GM19452 (cell line): ENCODE measurements at regions not wholly inside any gene's neighbourhood (a gene's known extent, or its start where the extent isn't known, plus 50 kb on each side); places are given as distances from the start of the nearest gene placed in this dataset.

Source experiments
- ATAC-seq: cut with Tn5 transposase; IDR thresholded peaks from one replicate; pipeline ENCODE4 v1.9.1; 2021; ENCODE audit not compliant: unreplicated experiment

DNA sequence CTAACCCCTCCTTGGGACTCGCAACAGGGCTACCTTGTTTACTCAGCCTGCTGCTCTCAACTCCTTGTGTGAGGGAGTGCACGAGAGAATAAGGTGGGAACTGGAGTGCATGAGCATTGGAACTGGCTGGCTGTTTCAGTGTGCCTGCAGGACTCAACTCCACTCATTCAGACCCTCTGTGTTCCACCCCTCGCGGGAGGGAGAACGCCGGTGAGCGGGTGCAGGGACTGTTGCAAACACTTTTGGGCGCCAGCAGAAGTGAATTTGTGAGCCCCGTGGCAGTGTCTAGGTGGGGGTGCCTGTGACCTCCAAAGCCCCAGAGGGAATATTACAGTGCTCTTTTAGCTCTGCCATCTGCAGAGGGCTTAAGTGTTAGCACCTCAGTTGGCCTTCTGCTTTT is 1978.3 kb upstream of the PIK3C3 start:
- ATAC-seq = no peak

DNA sequence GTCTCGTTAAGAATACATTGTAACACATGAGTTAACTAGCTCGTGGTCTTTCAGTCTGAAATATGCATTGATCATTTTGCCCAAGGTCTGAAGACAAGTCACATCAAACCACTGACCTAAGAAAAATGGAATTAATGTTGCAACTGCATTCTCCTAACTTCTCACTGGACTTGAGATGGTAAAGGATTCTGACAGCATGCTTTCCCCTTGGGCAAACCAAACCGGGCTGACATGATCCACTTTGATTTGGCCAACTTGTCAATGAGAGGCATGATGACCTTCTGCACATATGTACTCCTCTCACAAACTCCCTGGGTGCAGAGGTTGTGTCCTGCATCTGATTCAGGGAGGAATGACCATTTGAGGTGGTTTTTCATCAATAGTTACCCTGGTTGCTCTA is 1982.5 kb upstream of the PIK3C3 start:
- ATAC-seq = no peak

DNA sequence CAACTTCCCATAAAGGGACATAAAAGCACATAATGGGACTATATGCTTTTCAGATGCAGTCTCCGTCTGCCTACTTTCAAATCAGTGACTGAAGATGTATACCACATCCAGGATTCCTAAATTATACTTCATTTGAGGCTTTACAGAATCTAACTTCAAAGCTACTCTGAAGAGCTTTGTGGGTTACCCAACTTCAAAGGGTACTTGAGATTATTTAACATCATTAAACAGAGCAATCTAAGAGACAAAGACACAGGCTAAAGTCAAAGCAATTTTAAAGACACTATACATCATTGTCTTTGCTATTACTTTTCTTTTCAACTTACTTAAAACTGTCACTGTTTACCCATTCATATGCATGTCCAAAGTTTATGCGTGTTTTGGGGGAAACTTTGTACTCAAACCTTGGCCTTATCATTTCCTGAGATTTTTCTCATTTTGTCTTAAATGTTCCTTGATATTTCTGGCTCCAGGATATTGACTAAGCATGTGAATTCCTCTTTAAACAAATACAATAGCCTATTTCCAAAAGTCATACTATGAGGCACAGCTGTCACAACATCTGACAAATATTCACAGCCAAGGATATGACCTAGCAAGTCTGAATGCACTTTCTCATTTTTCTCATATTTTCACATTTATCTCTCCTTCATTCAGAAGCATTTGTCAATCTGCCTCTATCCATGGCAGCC is 1985.1 kb upstream of the PIK3C3 start:
- no peak for ATAC-seq

DNA sequence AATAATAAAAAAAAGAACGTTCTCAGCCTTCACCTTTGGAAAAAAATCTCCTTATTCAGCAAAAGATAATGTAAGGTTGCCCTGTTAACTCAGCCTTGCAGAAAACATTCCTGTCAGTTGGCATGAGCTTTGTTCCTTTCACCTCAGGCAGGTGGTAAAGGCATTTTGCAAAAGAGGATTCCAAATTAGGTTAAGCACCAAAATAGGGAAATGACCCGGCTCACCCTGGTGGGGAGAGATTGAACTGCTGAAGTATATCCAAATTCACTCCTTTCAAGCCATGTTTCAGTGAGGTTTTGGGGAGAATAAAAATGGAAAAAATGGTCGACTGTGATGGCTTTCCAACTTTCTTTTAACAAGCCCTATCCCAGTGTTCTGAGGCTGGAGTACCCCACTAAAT is 1988.8 kb upstream of the PIK3C3 start:
- no peak for ATAC-seq

DNA sequence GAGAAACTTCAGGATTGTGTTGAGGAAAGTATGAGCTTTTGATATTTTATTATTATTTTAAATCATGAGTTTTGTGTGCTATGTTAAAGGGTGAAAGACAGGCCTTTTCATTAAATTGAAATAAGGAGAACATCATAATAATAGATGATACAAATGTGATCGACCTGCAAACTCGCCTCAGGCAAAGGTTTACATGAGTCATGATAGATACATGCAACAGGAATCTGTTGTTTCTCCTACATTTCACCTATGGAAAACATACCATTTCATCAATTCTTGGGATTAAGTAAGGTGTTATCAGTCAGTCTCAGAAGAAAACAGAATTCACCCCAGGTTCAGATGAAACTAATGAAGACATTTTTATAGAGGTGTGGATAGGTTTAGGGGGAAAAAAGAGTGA is 1992.5 kb upstream of the PIK3C3 start:
- ATAC-seq = no peak

DNA sequence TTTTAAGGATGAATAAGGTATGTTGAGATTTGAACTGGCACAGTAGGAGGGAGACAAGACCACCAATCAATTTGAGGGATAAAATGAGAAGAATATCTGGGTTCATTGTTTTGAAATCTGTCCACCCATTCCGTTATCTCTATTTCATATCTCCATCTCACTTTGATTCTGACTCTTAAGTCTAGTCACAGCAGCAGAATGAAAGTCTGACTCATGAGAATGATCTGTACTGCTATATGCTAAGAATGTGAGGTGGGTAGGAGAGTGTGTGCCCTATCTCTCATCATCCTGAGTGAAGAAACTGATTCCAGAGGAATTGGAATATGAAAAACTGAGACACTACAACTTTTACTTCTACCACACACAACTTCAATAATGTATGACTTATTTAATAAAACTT is 1994.5 kb upstream of the PIK3C3 start:
- ATAC-seq = no peak

DNA sequence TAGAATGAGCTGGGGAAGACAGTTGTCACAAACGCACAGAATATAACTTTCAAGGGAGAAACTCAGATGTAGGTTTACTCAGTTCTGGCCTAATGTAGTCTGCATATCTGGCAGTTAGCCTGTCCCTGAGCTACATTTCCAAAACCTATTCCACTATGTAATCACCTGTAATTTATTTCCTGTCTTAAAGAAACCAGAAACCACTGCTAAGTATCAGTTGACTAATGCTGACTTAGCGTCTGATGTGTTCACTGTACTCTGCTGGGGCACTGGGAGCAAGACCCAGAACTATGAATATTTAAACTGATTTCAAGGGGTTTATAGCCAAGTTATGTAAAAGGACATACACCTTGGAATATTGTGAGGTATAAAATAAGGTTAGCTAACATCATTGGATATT is 1995.2 kb upstream of the PIK3C3 start:
- ATAC-seq = no peak

DNA sequence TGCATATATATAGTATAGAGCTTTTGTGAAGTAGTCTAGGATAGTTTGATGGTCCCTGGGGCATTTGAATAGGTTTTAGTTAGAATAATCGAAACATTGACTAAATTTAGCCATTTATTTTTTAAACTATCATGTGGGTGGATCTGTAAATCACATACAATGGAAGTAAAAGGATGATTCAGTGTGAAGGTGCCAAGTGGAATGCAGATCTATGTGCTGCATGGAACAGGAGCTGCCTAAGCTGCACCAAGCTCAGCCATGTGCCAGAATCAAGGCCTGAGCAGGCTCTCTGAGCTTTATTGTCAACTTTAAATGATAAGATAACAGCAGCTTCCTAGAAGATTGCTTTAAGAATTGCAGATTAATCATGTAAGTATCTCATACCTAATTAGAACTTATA is 1996.2 kb upstream of the PIK3C3 start:
- no peak for ATAC-seq

DNA sequence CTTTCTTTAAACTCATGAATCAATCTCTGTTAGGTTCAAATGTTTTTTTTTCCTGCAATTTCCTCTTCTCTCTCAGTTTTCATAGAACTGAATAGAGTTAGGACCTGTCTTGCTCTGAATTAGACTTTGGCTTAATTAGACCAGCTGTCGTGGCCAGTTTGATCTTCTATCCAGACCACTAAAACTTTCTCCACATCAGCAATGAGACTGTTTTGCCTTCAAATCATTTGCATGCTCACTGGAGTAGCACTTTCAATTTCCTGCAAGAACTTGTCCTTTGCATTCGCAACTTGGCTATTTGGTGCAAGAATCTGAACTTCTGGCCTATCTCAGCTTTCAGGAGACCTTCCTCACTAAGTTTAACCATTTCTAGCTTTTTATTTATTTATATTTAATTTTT is 2002.2 kb upstream of the PIK3C3 start:
- no peak for ATAC-seq

DNA sequence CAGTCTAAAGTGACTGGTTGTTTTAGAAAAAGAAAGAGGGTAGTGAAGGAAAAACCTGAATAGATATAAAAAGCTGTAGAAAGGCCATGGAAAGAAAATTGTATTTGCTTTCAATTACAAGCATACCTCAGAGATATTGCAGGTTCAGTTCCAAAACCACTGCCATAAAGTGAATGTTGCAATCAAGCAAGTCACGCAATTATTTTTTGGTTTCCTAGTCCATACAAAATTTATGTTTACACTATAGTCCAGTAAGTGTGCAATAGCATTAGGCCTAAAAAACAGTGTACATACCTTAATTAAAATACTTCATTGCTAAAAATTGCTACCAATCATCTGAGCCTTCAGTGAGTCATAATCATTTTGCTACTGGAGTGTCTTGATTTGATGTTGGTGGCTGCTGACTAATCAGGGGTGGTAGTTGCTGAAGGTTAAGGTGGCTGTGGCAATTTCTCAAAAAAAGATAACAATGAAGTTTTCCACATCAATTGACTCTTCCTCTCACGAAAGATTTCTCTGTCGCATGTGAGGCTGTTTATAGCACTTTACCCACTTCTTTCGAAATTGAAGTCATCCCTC is 2003.8 kb upstream of the PIK3C3 start:
- ATAC-seq = no peak

DNA sequence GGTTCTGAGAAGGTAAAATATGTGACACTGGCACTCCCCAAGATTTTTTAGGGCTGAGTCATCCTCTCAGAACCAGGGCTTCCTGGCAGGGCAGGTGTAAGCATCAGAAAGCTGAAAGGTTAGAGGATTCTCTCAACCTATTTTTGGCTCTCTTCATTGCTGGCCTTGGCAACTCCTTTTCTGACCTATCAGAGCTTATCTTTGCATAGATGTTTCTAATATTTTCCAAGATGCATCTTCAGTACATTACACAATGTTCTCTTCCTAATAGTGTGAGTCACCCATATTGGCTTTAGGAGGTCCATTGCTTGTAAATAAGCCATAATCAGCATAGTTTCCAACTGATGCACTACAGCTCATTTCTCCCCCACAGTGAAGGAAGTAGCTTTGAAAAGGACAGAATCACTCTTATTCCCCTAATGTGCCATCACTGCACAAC is 2008.4 kb upstream of the PIK3C3 start:
- no peak for ATAC-seq

DNA sequence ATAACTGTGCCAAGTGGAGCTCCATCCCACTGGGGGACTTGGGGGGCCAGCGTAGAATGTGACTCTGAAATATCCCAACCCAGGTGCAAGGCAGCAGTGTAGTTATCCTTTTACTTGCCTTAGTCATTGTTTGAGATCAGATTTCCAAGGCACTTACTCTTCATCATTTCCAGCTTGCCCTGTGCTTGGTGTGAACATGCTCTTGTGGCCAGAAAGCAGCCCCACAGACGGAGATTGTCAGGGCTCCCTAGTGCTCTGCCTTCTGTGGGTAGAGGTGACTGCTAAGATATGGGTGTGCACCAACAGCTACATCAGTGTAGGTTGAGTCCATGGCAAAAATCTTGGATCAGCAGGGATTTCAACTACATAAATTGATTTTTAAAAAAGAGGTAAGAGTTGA is 2010.0 kb upstream of the PIK3C3 start:
- no peak for ATAC-seq

DNA sequence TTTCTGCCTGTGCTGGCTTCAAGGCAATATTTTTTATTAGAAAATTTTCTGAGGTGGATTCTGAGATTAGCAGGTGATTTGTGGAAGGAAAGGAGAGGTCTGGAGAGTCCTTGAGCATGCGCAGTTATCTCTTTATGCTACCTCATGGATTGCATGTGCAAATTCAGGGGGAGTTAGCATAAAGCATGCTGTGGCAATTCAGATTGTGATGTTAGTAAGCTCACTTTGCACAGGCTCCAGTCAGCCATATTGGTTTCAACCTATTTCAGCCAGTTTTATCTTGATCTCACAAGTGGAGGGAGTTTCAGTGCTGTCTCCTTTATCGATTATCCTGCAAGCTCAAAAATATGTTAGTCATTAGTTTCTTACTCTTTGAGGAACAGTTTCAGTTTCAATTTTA is 2012.3 kb upstream of the PIK3C3 start:
- ATAC-seq = no peak

DNA sequence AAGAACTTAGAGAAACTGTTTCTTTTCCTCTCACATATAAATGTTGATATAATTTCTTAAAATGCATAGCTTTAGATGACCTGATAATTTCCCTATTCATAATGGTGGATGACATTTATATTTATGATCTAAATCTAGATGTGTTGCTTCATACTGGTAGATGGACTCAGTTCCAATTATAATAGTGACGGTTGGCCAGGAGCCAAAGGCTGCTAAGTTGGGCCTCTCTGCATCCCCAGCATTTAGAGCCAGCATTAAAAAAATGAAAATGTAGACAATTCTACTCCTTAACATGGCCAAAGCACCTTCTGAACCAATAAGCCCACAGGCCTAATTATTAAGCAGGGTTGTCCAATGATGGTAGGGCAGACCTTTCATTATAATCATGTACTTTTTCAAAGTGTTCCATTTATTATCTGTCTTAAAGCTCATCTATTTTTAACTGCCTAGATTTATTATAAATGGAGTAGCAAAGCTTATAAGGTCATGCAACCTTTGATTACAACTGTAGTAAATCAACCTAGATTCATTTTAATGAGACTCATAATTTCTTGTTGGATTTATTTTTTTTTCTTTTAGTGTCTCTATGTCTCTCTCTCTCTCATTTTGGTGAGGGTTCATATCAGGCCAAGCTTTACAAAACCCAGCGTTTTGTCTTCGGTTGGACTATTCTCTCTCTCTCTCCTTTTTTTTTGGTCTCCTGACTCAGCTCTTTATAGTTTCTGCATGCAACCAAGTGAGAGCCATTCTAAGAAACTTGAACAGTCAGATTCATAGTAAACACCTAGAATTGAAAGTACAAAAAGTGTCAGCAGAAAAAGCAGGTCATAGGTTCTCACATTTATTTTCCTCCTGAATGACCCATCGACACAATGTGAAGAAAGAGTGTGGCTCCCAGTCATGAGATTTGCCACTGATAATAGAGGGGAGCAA is 2016.1 kb upstream of the PIK3C3 start:
- no peak for ATAC-seq

DNA sequence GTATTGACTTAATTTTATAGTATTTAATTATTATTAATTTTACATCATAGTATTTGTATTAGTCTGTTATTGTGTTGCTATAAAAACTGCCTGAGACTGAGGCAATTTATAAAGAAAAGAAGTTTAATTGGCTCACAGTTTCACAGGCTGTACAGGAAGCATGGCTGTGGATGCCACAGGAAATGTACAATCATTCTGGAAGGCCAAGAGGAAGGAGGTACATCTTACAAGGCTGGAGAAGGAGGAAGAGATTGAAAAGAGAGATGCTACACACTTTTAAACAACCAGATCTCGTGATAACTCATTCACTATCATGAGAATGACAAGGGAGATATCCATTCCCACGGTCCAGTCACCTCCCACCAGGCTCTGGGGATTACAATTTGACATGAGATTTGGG is 2019.4 kb upstream of the PIK3C3 start:
- no peak for ATAC-seq

DNA sequence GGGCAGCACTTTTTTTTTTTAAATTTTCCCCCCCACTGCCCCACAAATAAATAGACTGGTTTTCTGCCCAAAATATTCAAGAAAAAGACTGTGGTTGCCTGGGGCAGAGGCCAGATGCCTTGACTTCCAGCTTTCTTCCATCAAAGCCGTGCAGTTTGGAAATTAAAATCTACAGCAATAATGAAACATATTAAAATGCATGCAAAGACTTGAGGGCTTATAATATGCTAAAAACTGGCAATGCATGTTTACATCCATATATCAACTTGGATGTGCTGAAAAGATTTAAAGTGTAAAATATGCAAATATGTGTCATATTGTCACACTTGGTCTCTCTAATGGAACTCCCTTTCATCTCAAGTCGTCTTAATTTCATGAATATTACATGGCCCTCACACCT is 2036.2 kb upstream of the PIK3C3 start:
- ATAC-seq = no peak

DNA sequence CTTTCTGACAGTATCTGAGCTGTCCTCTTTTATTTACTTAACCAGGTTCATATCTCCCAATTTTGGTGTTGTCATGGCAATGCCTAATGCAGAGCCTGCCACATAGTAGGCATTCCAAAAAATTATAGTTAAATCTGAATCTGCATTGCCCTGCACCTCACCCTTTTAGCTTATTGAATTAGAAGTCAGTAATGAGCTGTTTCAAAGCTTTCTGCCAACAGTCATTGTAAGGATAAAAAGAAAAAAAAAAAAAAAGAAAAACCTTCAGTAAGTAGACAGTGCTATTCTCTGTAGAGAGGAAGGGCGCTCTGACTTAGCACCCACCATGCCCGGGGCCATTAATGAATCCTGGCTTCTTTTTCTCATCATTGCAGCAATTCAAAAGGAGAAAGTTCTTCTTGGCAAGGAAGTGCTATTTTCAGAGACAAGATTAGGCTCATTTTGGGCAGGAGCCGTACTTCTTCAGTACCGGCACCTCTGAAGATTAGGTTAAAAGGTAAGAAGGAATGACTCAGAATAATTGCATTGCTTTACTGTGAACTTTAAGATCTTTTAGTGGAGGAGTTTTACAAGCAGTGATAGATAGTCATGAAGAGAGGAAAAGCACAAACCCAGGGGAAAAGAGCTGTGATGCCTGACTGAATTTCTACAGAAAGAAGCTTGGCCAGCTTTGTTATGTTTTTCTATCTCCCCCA is 2041.2 kb upstream of the PIK3C3 start:
- no peak for ATAC-seq

DNA sequence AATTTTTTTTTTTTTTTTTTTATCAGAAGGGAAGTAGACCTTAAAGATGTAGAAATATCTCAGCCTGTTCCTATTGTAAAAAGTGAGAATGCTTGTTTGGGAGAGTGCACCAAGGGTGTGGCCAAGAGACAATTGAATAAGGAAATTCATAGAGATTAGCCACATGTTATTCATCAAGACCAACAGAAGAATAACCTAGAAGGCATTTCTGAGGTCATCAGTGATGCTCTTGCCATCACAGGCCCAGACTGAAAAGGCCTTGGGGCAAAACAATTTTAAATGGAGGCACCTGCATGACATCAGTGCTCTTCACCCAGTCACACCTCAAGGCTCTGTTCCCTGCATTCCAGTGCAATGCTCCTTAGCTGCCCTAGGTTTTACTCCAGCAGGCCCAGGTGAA is 2043.3 kb upstream of the PIK3C3 start:
- ATAC-seq = no peak

DNA sequence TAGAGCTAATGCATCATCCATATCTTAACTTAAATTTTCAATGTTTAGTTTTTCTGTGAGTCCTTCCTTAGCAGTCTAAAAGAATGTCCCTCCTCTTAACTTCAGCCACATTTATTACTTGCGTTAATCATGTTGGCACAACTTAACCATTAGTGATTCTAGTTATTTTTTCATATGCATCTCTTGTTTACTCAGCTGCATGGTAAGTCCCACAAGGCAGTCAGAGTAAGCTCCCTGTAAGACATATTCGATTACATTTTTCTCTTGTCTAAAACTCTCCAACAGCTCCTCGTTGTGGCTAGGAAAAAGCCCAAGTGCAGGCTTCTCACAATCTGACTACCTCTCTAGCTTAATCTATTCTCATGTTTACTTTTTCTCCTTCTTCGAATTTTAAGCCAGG is 2045.3 kb upstream of the PIK3C3 start:
- no peak for ATAC-seq

DNA sequence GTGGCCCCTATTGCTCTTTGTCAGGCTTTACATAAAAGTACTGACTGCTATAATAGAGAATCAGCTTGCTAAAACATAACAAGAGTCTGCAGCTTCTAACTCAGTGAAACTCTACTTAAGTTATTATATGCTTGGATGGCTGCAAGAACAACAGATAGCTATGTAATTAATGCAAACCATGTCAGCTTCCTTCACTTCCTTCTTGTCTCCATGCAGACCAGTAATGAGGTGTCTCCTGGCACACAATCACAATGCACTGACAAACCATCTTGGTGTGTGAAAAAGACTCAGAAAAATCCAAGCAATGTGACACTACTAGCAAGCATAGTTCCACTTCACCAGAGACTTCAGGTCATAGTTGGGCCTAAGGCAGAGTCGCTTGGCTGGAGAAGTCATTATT is 2068.9 kb upstream of the PIK3C3 start:
- ATAC-seq = no peak

DNA sequence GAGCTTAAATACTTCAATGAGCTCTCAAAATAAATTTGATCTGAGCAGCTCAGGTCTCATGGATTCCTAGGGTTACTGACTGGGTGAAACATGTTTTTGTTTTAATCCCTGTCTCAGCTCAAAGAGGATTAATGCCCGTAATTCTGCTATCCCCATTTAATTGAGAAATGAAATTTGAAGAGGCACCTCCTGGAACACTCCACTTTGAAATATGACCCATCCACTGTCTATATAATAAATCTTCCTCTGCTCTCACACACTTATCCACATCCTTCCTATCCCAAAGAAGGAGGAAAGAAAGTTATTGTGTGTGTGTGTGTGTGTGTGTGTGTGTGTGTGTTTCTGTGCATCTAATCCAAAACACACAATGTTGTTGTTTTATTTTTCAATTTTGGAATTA is 2082.4 kb upstream of the PIK3C3 start:
- no peak for ATAC-seq

DNA sequence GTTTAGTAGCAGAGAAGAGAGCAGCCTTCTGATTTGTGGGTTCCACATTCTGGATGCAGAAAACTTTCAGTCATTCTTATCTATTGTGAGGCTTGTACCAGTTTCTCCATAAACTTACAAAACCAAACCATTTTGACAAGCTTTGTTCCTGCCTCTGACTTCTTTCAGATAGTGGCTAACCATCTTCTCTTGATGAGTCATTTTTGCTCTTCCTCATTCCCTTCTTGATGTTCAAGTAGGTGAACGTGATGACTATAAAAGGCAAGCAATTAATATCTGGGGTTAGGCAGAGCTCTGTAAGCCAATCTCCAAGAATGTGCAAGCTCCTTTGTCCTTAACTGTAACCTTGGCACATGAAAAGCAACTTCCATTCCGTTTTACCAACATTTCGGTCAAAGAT is 2083.1 kb upstream of the PIK3C3 start:
- no peak for ATAC-seq
